ENCODE measurements at regions not wholly inside any gene's neighbourhood (a gene's known extent, or its start where the extent isn't known, plus 50 kb on each side); places are given as distances from the start of the nearest gene placed in this dataset.

- no peaks in the 10 kb centered on the region for H3K9me1 ChIP-seq (ENCODE audit: control insufficient read depth, insufficient read depth, low read length)
- no peaks in the 10 kb centered on the region for H3K27me3 ChIP-seq (ENCODE audit: control insufficient read depth in 2 of 2, insufficient read depth in 2 of 2, low read length in 2 of 2)
- in situ Hi-C loops (cut with MboI) (no loop called here), intact Hi-C loops (cut with micrococcal nuclease) (no loop called here)
- no peaks in the 10 kb centered on the region for H3K9me3 ChIP-seq (replicated peaks; ENCODE audit: control insufficient read depth, insufficient read depth, low read depth, low read length)
- DNase-seq (ENCODE audit: extremely low read depth in 1 of 4, low spot score in 3 of 4): no peak
- no peak overlapping the region for H3K9ac ChIP-seq (ENCODE audit: insufficient read depth in 1 of 2, low read depth in 2 of 2, low read length in 2 of 2)
- POLR2A ChIA-PET: no interaction called here
- H3K36me3 ChIP-seq (ENCODE audit: control insufficient read depth, insufficient read depth, low read length): no peaks in the 10 kb centered on the region
- no peak for FAIRE-seq
- 0% methylated on average over 2 of the region's 2 CpGs for WGBS (ENCODE audit: insufficient coverage, low coverage, missing lambda C conversion rate)
- no peak overlapping the region for H3K27ac ChIP-seq (ENCODE audit: extremely low read depth, low read depth, low read length)
- CTCF ChIA-PET (ENCODE audit: low intra/inter-chr PET ratio): no interaction called here
- H2AFZ ChIP-seq (ENCODE audit: low read depth, low read length): no peak overlapping the region
- ATAC-seq: no peak
- BruUV-seq (replicated peaks): no TSS peak
- no peak overlapping the region for H3K4me2 ChIP-seq (ENCODE audit: insufficient read depth, low read length)
- no peaks in the 10 kb centered on the region for H4K20me1 ChIP-seq (replicated peaks; ENCODE audit: control insufficient read depth, insufficient read depth, low read length)
- H3K4me3 ChIP-seq: no peak overlapping the region
- no peaks in the 10 kb centered on the region for H3K4me1 ChIP-seq (replicated peaks in 1 of 2; ENCODE audit: control insufficient read depth in 2 of 2, insufficient read depth in 2 of 2, low read length in 2 of 2)
- no peaks in the 10 kb centered on the region for H3K79me2 ChIP-seq (ENCODE audit: control insufficient read depth, insufficient read depth, low read length)
- TF ChIP-seq ZNF592 (IDR thresholded peaks at IDR 0.05) (no peak), ETV1 (tag; conservative IDR thresholded peaks at IDR 0.05; ENCODE audit: low read depth) (no peak), SRSF9 (IDR thresholded peaks at IDR 0.05; ENCODE audit: borderline replicate concordance, low read depth, low read length) (no peak), ZNF408 (CRISPR knock-in tag; IDR thresholded peaks at IDR 0.05; ENCODE audit: low read depth) (no peak), PATZ1 (CRISPR knock-in tag; IDR thresholded peaks at IDR 0.05; ENCODE audit: borderline replicate concordance) (no peak), SREBF1 (IDR thresholded peaks at IDR 0.05; ENCODE audit: borderline replicate concordance, low read depth, low read length) (no peak), SAFB (IDR thresholded peaks at IDR 0.05; ENCODE audit: borderline replicate concordance, low read depth, low read length) (no peak), TBP (optimal IDR thresholded peaks at IDR 0.05; ENCODE audit: low read depth, low read length) (no peak), ZNF644 (tag; IDR thresholded peaks at IDR 0.05; ENCODE audit: low read depth) (no peak), HNRNPL (IDR thresholded peaks at IDR 0.05; ENCODE audit: low read depth, low read length) (no peak), ZNF140 (CRISPR knock-in tag; IDR thresholded peaks at IDR 0.05) (no peak), FOXK1 (CRISPR knock-in tag; IDR thresholded peaks at IDR 0.05; ENCODE audit: borderline replicate concordance) (no peak)
- TF ChIP-seq, protein P1, sequence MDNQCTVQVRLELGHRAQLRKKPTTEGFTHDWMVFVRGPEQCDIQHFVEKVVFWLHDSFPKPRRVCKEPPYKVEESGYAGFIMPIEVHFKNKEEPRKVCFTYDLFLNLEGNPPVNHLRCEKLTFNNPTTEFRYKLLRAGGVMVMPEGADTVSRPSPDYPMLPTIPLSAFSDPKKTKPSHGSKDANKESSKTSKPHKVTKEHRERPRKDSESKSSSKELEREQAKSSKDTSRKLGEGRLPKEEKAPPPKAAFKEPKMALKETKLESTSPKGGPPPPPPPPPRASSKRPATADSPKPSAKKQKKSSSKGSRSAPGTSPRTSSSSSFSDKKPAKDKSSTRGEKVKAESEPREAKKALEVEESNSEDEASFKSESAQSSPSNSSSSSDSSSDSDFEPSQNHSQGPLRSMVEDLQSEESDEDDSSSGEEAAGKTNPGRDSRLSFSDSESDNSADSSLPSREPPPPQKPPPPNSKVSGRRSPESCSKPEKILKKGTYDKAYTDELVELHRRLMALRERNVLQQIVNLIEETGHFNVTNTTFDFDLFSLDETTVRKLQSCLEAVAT (IDR thresholded peaks at IDR 0.05): no peak
- TF ChIP-seq, protein P2, sequence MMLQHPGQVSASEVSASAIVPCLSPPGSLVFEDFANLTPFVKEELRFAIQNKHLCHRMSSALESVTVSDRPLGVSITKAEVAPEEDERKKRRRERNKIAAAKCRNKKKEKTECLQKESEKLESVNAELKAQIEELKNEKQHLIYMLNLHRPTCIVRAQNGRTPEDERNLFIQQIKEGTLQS (IDR thresholded peaks at IDR 0.05): no peak
- TF ChIP-seq, protein P2 (CRISPR knock-in tag; conservative IDR thresholded peaks at IDR 0.05): no peak
Observed at GRCh38 chrX:122857734-122858133, 326.3 kb upstream of the GRIA3 start.

Data from K562 (cell line).